ENCODE measurements at regions not wholly inside any gene's neighbourhood (a gene's known extent, or its start where the extent isn't known, plus 50 kb on each side); places are given as distances from the start of the nearest gene placed in this dataset.
A peak's percentile ranks its signal among the peaks of the same experiment; 100 is the strongest.
"Not testable (repeated sequence)": the region's sequence is repeated elsewhere in the genome, so short reads cannot be mapped to it uniquely, and the experiment has no call there.

GRCh38 chr4:118424062-118424461 lies 71.3 kb upstream of the PRSS12 start:
- not testable (repeated sequence) for H2AFZ ChIP-seq; H3K9me2 ChIP-seq (replicated peaks; ENCODE audit: insufficient read depth); H3K79me2 ChIP-seq; H3K36me3 ChIP-seq (replicated peaks; ENCODE audit: insufficient read depth, low read depth); H3K9me3 ChIP-seq (ENCODE audit: low read depth); H4K20me1 ChIP-seq (ENCODE audit: insufficient read depth, poor library complexity, severe bottlenecking); H3K4me2 ChIP-seq; H3K4me1 ChIP-seq (ENCODE audit: insufficient read depth); H3K27ac ChIP-seq; H3K4me3 ChIP-seq; H3K27me3 ChIP-seq
- TF ChIP-seq CTCF (IDR thresholded peaks at IDR 0.05; ENCODE audit: poor library complexity): peak; percentile 59
- WGBS (ENCODE audit: low lambda C conversion rate, missing lambda C conversion rate): 6% methylated on average over 5 of the region's 5 CpGs
- peak; percentile 57 for DNase-seq (ENCODE audit: low spot score)

GRCh38 chr4:118428881-118429280 lies 76.1 kb upstream of the PRSS12 start:
- H2AFZ ChIP-seq; H3K36me3 ChIP-seq (replicated peaks; ENCODE audit: insufficient read depth, low read depth); H3K27me3 ChIP-seq; H3K4me3 ChIP-seq; H3K4me2 ChIP-seq; H4K20me1 ChIP-seq (ENCODE audit: insufficient read depth, poor library complexity, severe bottlenecking); H3K27ac ChIP-seq; H3K4me1 ChIP-seq (ENCODE audit: insufficient read depth); H3K9me3 ChIP-seq (ENCODE audit: low read depth); H3K79me2 ChIP-seq; H3K9me2 ChIP-seq (replicated peaks; ENCODE audit: insufficient read depth); DNase-seq (ENCODE audit: low spot score): not testable (repeated sequence)
- no CpG with 5 or more reads among the region's 1 CpG for WGBS (ENCODE audit: low lambda C conversion rate, missing lambda C conversion rate)

- 80% methylated on average over 5 of the region's 5 CpGs for WGBS (ENCODE audit: low lambda C conversion rate, missing lambda C conversion rate)
- H3K36me3 ChIP-seq (replicated peaks; ENCODE audit: insufficient read depth, low read depth); H3K9me2 ChIP-seq (replicated peaks; ENCODE audit: insufficient read depth); H3K4me1 ChIP-seq (ENCODE audit: insufficient read depth); H3K4me2 ChIP-seq; DNase-seq (ENCODE audit: low spot score); H3K4me3 ChIP-seq; H3K9me3 ChIP-seq (ENCODE audit: low read depth); H3K79me2 ChIP-seq; H4K20me1 ChIP-seq (ENCODE audit: insufficient read depth, poor library complexity, severe bottlenecking); H3K27me3 ChIP-seq; H3K27ac ChIP-seq; H2AFZ ChIP-seq: not testable (repeated sequence)
Measured at GRCh38 chr4:118432359-118432758, 79.6 kb upstream of the PRSS12 start.

- WGBS (ENCODE audit: low lambda C conversion rate, missing lambda C conversion rate): 73% methylated on average over 5 of the region's 5 CpGs
Measured at GRCh38 chr4:118433612-118434375, 81.0 kb upstream of the PRSS12 start.

GRCh38 chr4:118435415-118435814 lies 82.6 kb upstream of the PRSS12 start:
- not testable (repeated sequence) for H3K79me2 ChIP-seq; H3K4me3 ChIP-seq; H2AFZ ChIP-seq; H3K27me3 ChIP-seq; H3K9me2 ChIP-seq (replicated peaks; ENCODE audit: insufficient read depth); H3K4me1 ChIP-seq (ENCODE audit: insufficient read depth); H4K20me1 ChIP-seq (ENCODE audit: insufficient read depth, poor library complexity, severe bottlenecking); DNase-seq (ENCODE audit: low spot score); H3K36me3 ChIP-seq (replicated peaks; ENCODE audit: insufficient read depth, low read depth); H3K4me2 ChIP-seq; H3K27ac ChIP-seq; H3K9me3 ChIP-seq (ENCODE audit: low read depth)
- WGBS (ENCODE audit: low lambda C conversion rate, missing lambda C conversion rate): 82% methylated on average over 3 of the region's 3 CpGs

More at GRCh38 chr4:118433612-118434375, 81.0 kb upstream of the PRSS12 start:
- not testable (repeated sequence) for H3K36me3 ChIP-seq (replicated peaks; ENCODE audit: insufficient read depth, low read depth); H2AFZ ChIP-seq; H3K27me3 ChIP-seq; H3K4me2 ChIP-seq; H3K9me3 ChIP-seq (ENCODE audit: low read depth); H3K4me3 ChIP-seq; H4K20me1 ChIP-seq (ENCODE audit: insufficient read depth, poor library complexity, severe bottlenecking); H3K27ac ChIP-seq; H3K4me1 ChIP-seq (ENCODE audit: insufficient read depth); H3K9me2 ChIP-seq (replicated peaks; ENCODE audit: insufficient read depth); DNase-seq (ENCODE audit: low spot score); H3K79me2 ChIP-seq

- 64% methylated on average over 7 of the region's 8 CpGs for WGBS (ENCODE audit: low lambda C conversion rate, missing lambda C conversion rate)
- not testable (repeated sequence) for H2AFZ ChIP-seq; H3K36me3 ChIP-seq (replicated peaks; ENCODE audit: insufficient read depth, low read depth); H3K4me3 ChIP-seq; H3K4me2 ChIP-seq; H3K9me2 ChIP-seq (replicated peaks; ENCODE audit: insufficient read depth); H3K9me3 ChIP-seq (ENCODE audit: low read depth); DNase-seq (ENCODE audit: low spot score); H4K20me1 ChIP-seq (ENCODE audit: insufficient read depth, poor library complexity, severe bottlenecking); H3K27ac ChIP-seq; H3K79me2 ChIP-seq; H3K27me3 ChIP-seq; H3K4me1 ChIP-seq (ENCODE audit: insufficient read depth)
Measured at GRCh38 chr4:118442115-118442837, 89.5 kb upstream of the PRSS12 start.

- not testable (repeated sequence) for H3K27me3 ChIP-seq; H3K79me2 ChIP-seq; H3K4me2 ChIP-seq; H3K36me3 ChIP-seq (replicated peaks; ENCODE audit: insufficient read depth, low read depth); H3K4me1 ChIP-seq (ENCODE audit: insufficient read depth); H3K9me2 ChIP-seq (replicated peaks; ENCODE audit: insufficient read depth); H4K20me1 ChIP-seq (ENCODE audit: insufficient read depth, poor library complexity, severe bottlenecking); H3K9me3 ChIP-seq (ENCODE audit: low read depth); H2AFZ ChIP-seq; H3K27ac ChIP-seq; DNase-seq (ENCODE audit: low spot score); H3K4me3 ChIP-seq
- 94% methylated on average over 1 of the region's 3 CpGs for WGBS (ENCODE audit: low lambda C conversion rate, missing lambda C conversion rate)
Measured at GRCh38 chr4:118447397-118447796, 94.6 kb upstream of the PRSS12 start.

GRCh38 chr4:118454857-118455256 lies 102.1 kb upstream of the PRSS12 start:
- H3K4me3 ChIP-seq; H3K36me3 ChIP-seq (replicated peaks; ENCODE audit: insufficient read depth, low read depth); H2AFZ ChIP-seq; H4K20me1 ChIP-seq (ENCODE audit: insufficient read depth, poor library complexity, severe bottlenecking); H3K27me3 ChIP-seq; H3K4me2 ChIP-seq; H3K9me2 ChIP-seq (replicated peaks; ENCODE audit: insufficient read depth); H3K27ac ChIP-seq; H3K4me1 ChIP-seq (ENCODE audit: insufficient read depth); DNase-seq (ENCODE audit: low spot score); H3K79me2 ChIP-seq; H3K9me3 ChIP-seq (ENCODE audit: low read depth): not testable (repeated sequence)
- 73% methylated on average over 1 of the region's 1 CpG for WGBS (ENCODE audit: low lambda C conversion rate, missing lambda C conversion rate)

Measured in hepatocyte (in vitro differentiated cells).